SK-N-SH treated with all-trans-retinoic acid at 6 μM for 48 hours (cell line): ENCODE measurements at regions not wholly inside any gene's neighbourhood (a gene's known extent, or its start where the extent isn't known, plus 50 kb on each side); places are given as distances from the start of the nearest gene placed in this dataset.

ENCODE experiments used
- ATAC-seq: fragments of 200-7000 bp; cut with Tn5 transposase; 3 replicates; pipeline ENCODE4 v1.9.1; 2020; ENCODE audit warnings: mild to moderate bottlenecking, moderate library complexity
- ARNTL ChIP-seq: fragments of 450-650 bp; formaldehyde crosslinking; IDR thresholded peaks from 2 replicates; pipeline ENCODE4 v1.5.0; 2020; ENCODE audit warnings: low read depth, mild to moderate bottlenecking, moderate library complexity, borderline replicate concordance
- BACH2 ChIP-seq: fragments of 250-450 bp; sonication (Bioruptor Pico); IDR thresholded peaks from 2 replicates; pipeline ENCODE4 v1.9.0; 2021; ENCODE audit warnings: mild to moderate bottlenecking, borderline replicate concordance
- CSDC2 ChIP-seq: fragments of 250-450 bp; sonication (Bioruptor Pico); IDR thresholded peaks from 2 replicates; pipeline ENCODE4 v1.5.0; 2020; ENCODE audit warnings: mild to moderate bottlenecking, moderate library complexity
- ESRRG ChIP-seq: fragments of 250-450 bp; sonication (Bioruptor Pico); IDR thresholded peaks from 2 replicates; pipeline ENCODE4 v1.6.1; 2021; ENCODE audit warnings: mild to moderate bottlenecking
- GLIS3 ChIP-seq: fragments of 250-450 bp; sonication (Bioruptor Pico); IDR thresholded peaks from 2 replicates; pipeline ENCODE4 v1.5.0; 2020; ENCODE audit warnings: mild to moderate bottlenecking, moderate library complexity
- ISL1 ChIP-seq: fragments of 250-450 bp; sonication (Bioruptor Pico); IDR thresholded peaks from 2 replicates; pipeline ENCODE4 v2.1.2; 2022; ENCODE audit warnings: mild to moderate bottlenecking, moderate library complexity
- OSR1 ChIP-seq: fragments of 250-450 bp; sonication (Bioruptor Pico); IDR thresholded peaks from 2 replicates; pipeline ENCODE4 v1.8.0; 2022; ENCODE audit warnings: moderate library complexity, mild to moderate bottlenecking, inconsistent platforms
- PPARA ChIP-seq: fragments of 250-450 bp; sonication (Bioruptor Pico); IDR thresholded peaks from 2 replicates; pipeline ENCODE4 v1.5.0; 2020; ENCODE audit warnings: mild to moderate bottlenecking, borderline replicate concordance
- RARB ChIP-seq: fragments of 250-450 bp; sonication (Bioruptor Pico); IDR thresholded peaks from 2 replicates; pipeline ENCODE4 v1.8.0; 2021; ENCODE audit warnings: mild to moderate bottlenecking, moderate library complexity
- TOX ChIP-seq: fragments of 250-450 bp; sonication (Bioruptor Pico); IDR thresholded peaks from 2 replicates; pipeline ENCODE4 v1.8.0; 2021; ENCODE audit warnings: mild to moderate bottlenecking, moderate library complexity, borderline replicate concordance
- ZFP3 ChIP-seq: fragments of 250-450 bp; sonication (Bioruptor Pico); IDR thresholded peaks from 2 replicates; pipeline ENCODE4 v1.5.0; 2020; ENCODE audit warnings: mild to moderate bottlenecking, moderate library complexity
- ZFP30 ChIP-seq: fragments of 450-650 bp; formaldehyde crosslinking; IDR thresholded peaks from 2 replicates; pipeline ENCODE4 v1.5.0; 2022; ENCODE audit warnings: mild to moderate bottlenecking, moderate library complexity
- ZNF565 ChIP-seq: fragments of 450-650 bp; formaldehyde crosslinking; conservative IDR thresholded peaks from 2 replicates; pipeline ENCODE4 v1.5.0; 2020; ENCODE audit warnings: low read depth, mild to moderate bottlenecking, moderate library complexity
- ZNF70 ChIP-seq: fragments of 450-650 bp; formaldehyde crosslinking; IDR thresholded peaks from 2 replicates; pipeline ENCODE4 v1.5.0; 2020; ENCODE audit warnings: mild to moderate bottlenecking, moderate library complexity
- ZNF8 ChIP-seq: fragments of 450-650 bp; formaldehyde crosslinking; IDR thresholded peaks from 2 replicates; pipeline ENCODE4 v1.5.0; 2020; ENCODE audit warnings: mild to moderate bottlenecking, moderate library complexity
- TF ChIP-seq, protein P1 (sequence below): fragments of 250-450 bp; sonication (Bioruptor Pico); IDR thresholded peaks from 2 replicates; pipeline ENCODE4 v1.5.0; 2020; ENCODE audit warnings: mild to moderate bottlenecking, moderate library complexity
- TF ChIP-seq, protein P2 (sequence below): fragments of 250-450 bp; sonication (Bioruptor Pico); IDR thresholded peaks from 2 replicates; pipeline ENCODE4 v1.5.1; 2020; ENCODE audit warnings: low read depth, mild to moderate bottlenecking, moderate library complexity
- TF ChIP-seq, protein P3 (sequence below): fragments of 250-450 bp; sonication (Bioruptor Pico); IDR thresholded peaks from 2 replicates; pipeline ENCODE4 v1.8.0; 2021; ENCODE audit warnings: low read depth, mild to moderate bottlenecking, moderate library complexity, borderline replicate concordance
- TF ChIP-seq, protein P4 (sequence below): fragments of 250-450 bp; sonication (Bioruptor Pico); IDR thresholded peaks from 2 replicates; pipeline ENCODE4 v1.5.1; 2021; ENCODE audit warnings: mild to moderate bottlenecking, moderate library complexity

DNA sequence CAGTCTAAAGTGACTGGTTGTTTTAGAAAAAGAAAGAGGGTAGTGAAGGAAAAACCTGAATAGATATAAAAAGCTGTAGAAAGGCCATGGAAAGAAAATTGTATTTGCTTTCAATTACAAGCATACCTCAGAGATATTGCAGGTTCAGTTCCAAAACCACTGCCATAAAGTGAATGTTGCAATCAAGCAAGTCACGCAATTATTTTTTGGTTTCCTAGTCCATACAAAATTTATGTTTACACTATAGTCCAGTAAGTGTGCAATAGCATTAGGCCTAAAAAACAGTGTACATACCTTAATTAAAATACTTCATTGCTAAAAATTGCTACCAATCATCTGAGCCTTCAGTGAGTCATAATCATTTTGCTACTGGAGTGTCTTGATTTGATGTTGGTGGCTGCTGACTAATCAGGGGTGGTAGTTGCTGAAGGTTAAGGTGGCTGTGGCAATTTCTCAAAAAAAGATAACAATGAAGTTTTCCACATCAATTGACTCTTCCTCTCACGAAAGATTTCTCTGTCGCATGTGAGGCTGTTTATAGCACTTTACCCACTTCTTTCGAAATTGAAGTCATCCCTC, 2003.8 kb upstream of the PIK3C3 start:
- no peak for ATAC-seq
- TF ChIP-seq GLIS3 (CRISPR knock-in tag) (no peak), ZNF8 (CRISPR knock-in tag) (no peak), ZFP30 (CRISPR knock-in tag) (no peak), TOX (no peak), ISL1 (CRISPR knock-in tag) (peak; percentile 16; the same call in 1 of the 2 replicates)
- TF ChIP-seq, protein P1, sequence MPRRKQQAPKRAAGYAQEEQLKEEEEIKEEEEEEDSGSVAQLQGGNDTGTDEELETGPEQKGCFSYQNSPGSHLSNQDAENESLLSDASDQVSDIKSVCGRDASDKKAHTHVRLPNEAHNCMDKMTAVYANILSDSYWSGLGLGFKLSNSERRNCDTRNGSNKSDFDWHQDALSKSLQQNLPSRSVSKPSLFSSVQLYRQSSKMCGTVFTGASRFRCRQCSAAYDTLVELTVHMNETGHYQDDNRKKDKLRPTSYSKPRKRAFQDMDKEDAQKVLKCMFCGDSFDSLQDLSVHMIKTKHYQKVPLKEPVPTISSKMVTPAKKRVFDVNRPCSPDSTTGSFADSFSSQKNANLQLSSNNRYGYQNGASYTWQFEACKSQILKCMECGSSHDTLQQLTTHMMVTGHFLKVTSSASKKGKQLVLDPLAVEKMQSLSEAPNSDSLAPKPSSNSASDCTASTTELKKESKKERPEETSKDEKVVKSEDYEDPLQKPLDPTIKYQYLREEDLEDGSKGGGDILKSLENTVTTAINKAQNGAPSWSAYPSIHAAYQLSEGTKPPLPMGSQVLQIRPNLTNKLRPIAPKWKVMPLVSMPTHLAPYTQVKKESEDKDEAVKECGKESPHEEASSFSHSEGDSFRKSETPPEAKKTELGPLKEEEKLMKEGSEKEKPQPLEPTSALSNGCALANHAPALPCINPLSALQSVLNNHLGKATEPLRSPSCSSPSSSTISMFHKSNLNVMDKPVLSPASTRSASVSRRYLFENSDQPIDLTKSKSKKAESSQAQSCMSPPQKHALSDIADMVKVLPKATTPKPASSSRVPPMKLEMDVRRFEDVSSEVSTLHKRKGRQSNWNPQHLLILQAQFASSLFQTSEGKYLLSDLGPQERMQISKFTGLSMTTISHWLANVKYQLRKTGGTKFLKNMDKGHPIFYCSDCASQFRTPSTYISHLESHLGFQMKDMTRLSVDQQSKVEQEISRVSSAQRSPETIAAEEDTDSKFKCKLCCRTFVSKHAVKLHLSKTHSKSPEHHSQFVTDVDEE (CRISPR knock-in tag) = no peak
- TF ChIP-seq, protein P2, sequence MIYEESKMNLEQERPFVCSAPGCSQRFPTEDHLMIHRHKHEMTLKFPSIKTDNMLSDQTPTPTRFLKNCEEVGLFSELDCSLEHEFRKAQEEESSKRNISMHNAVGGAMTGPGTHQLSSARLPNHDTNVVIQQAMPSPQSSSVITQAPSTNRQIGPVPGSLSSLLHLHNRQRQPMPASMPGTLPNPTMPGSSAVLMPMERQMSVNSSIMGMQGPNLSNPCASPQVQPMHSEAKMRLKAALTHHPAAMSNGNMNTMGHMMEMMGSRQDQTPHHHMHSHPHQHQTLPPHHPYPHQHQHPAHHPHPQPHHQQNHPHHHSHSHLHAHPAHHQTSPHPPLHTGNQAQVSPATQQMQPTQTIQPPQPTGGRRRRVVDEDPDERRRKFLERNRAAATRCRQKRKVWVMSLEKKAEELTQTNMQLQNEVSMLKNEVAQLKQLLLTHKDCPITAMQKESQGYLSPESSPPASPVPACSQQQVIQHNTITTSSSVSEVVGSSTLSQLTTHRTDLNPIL = no peak
- TF ChIP-seq, protein P3, sequence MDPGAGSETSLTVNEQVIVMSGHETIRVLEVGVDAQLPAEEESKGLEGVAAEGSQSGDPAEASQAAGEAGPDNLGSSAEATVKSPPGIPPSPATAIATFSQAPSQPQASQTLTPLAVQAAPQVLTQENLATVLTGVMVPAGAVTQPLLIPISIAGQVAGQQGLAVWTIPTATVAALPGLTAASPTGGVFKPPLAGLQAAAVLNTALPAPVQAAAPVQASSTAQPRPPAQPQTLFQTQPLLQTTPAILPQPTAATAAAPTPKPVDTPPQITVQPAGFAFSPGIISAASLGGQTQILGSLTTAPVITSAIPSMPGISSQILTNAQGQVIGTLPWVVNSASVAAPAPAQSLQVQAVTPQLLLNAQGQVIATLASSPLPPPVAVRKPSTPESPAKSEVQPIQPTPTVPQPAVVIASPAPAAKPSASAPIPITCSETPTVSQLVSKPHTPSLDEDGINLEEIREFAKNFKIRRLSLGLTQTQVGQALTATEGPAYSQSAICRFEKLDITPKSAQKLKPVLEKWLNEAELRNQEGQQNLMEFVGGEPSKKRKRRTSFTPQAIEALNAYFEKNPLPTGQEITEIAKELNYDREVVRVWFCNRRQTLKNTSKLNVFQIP (CRISPR knock-in tag) = no peak

DNA sequence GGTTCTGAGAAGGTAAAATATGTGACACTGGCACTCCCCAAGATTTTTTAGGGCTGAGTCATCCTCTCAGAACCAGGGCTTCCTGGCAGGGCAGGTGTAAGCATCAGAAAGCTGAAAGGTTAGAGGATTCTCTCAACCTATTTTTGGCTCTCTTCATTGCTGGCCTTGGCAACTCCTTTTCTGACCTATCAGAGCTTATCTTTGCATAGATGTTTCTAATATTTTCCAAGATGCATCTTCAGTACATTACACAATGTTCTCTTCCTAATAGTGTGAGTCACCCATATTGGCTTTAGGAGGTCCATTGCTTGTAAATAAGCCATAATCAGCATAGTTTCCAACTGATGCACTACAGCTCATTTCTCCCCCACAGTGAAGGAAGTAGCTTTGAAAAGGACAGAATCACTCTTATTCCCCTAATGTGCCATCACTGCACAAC, 2008.4 kb upstream of the PIK3C3 start:
- ATAC-seq = no peak
- peak; percentile 72; the same call in 1 of the 2 replicates for TF ChIP-seq ISL1 (CRISPR knock-in tag)
- no peak for TF ChIP-seq ESRRG

DNA sequence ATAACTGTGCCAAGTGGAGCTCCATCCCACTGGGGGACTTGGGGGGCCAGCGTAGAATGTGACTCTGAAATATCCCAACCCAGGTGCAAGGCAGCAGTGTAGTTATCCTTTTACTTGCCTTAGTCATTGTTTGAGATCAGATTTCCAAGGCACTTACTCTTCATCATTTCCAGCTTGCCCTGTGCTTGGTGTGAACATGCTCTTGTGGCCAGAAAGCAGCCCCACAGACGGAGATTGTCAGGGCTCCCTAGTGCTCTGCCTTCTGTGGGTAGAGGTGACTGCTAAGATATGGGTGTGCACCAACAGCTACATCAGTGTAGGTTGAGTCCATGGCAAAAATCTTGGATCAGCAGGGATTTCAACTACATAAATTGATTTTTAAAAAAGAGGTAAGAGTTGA, 2010.0 kb upstream of the PIK3C3 start:
- no peak for ATAC-seq
- no peak for TF ChIP-seq PPARA (CRISPR knock-in tag)
- TF ChIP-seq, protein P1 (CRISPR knock-in tag) = no peak
- no peak for TF ChIP-seq OSR1 (CRISPR knock-in tag)
- no peak for TF ChIP-seq CSDC2 (CRISPR knock-in tag)
- TF ChIP-seq TOX = no peak
- TF ChIP-seq ISL1 (CRISPR knock-in tag) = no peak
- TF ChIP-seq ESRRG = no peak

DNA sequence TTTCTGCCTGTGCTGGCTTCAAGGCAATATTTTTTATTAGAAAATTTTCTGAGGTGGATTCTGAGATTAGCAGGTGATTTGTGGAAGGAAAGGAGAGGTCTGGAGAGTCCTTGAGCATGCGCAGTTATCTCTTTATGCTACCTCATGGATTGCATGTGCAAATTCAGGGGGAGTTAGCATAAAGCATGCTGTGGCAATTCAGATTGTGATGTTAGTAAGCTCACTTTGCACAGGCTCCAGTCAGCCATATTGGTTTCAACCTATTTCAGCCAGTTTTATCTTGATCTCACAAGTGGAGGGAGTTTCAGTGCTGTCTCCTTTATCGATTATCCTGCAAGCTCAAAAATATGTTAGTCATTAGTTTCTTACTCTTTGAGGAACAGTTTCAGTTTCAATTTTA, 2012.3 kb upstream of the PIK3C3 start:
- no peak for TF ChIP-seq ZFP3
- no peak for TF ChIP-seq ZNF8 (CRISPR knock-in tag)
- TF ChIP-seq RARB (CRISPR knock-in tag) = no peak
- TF ChIP-seq, protein P3 (CRISPR knock-in tag) = no peak
- TF ChIP-seq ARNTL (CRISPR knock-in tag) = no peak
- TF ChIP-seq ZNF565 (CRISPR knock-in tag) = no peak
- TF ChIP-seq GLIS3 (CRISPR knock-in tag) = no peak
- TF ChIP-seq TOX = no peak
- no peak for TF ChIP-seq ESRRG
- no peak for TF ChIP-seq ZNF70 (CRISPR knock-in tag)
- TF ChIP-seq BACH2 = no peak
- TF ChIP-seq, protein P4, sequence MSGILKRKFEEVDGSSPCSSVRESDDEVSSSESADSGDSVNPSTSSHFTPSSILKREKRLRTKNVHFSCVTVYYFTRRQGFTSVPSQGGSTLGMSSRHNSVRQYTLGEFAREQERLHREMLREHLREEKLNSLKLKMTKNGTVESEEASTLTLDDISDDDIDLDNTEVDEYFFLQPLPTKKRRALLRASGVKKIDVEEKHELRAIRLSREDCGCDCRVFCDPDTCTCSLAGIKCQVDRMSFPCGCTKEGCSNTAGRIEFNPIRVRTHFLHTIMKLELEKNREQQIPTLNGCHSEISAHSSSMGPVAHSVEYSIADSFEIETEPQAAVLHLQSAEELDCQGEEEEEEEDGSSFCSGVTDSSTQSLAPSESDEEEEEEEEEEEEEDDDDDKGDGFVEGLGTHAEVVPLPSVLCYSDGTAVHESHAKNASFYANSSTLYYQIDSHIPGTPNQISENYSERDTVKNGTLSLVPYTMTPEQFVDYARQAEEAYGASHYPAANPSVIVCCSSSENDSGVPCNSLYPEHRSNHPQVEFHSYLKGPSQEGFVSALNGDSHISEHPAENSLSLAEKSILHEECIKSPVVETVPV (CRISPR knock-in tag) = no peak
- no peak for TF ChIP-seq ISL1 (CRISPR knock-in tag)
- no peak for ATAC-seq
